HG02973 (cell line): ENCODE measurements at regions not wholly inside any gene's neighbourhood (a gene's known extent, or its start where the extent isn't known, plus 50 kb on each side); places are given as distances from the start of the nearest gene placed in this dataset.

ENCODE experiments used
- ATAC-seq: cut with Tn5 transposase; IDR thresholded peaks from one replicate; pipeline ENCODE4 v1.9.1; 2021; ENCODE audit warnings: moderate library complexity; ENCODE audit not compliant: unreplicated experiment

DNA sequence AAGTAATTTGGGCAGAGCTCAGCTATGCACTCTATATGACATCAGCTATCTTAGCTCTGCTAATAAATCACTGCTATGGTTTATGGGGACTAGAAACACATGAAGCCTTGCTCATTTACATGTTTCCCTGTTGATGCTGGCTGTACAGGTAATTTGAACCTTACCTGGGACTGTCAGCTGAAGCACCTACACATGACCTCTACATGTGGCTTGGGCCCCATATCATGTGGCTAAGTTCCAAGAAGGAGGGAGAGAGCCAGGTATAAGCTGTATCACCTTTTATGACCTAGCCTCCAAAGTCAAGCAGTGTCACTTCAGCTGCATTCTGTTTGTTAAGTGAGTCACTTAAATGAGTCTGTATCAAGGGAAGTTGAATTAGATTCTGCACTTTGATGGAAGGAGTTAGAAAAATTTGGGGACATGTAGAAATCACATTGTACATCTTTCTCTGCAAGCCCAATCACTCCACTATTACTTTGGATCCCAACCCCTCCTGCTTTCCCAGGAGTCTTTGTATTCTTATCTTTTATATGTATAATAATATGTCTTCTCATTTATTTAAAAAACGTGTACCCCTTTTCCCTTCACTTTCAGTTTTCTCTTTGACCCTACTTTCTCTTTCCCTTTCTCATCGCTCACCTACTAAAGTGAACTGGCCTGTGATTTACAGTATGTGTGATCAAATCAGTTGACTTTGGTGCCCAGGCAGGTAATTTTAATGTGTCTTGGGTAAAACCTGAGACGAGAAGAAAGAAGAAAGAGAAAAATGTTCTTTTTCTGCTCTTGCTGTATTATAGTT is 53.4 kb upstream of the PRKACB start:
- ATAC-seq: peak; percentile 71

DNA sequence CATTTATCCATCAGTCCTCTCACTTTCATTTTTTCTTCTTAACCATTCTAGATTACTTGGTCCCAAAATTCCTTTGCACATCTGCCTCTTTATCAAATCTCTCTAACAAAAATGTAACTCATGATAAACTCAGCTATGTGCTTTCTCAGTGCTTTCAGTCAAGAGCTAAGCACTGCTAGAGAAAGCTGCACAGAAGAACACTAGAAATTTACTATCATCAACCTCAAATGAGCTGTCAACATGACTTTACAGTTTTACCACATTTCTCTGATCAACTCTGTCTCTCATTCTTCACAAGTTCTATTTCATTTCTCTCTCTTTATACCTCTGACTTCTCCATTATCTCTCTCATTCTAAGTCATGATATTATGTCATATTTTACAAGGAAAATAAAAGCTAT is 54.2 kb upstream of the PRKACB start:
- no peak for ATAC-seq

DNA sequence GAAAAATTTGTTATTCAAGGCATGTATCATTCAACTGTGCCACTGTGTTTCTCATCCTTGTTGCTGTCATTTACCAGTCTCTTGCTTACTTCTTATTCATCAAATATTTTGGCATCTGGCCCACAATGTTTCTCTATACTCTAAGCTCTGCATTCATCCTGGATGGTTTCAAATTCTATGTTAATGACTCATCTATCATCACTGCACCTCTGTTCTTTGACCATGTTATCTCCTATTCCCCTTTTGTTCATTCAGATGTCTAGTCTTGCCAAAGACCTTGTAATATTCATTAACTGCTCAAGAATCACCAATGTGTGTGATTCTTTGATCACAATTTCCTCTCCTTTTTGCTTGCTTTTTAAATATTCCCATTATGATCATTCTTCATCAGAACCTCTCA is 54.6 kb upstream of the PRKACB start:
- no peak for ATAC-seq

DNA sequence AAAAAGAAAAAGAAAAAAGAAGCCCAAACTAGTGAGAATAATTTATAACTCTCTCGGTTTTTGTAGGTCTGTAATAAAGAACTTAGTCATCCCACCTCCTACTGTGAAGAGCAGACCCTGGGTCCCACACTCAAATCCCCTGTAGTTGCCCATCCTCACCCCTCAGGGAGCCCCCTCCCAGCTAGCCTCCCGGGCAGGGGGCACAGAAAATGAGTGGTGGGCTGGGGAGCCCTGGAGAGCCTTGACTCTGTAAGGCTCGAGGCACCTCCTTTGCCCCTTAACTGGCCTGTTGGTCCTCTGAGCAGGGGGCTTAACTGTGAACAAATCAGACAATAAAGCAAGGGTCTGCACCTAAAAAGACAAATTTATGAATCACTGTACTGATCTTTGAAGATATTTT is 57.5 kb upstream of the PRKACB start:
- ATAC-seq: no peak

DNA sequence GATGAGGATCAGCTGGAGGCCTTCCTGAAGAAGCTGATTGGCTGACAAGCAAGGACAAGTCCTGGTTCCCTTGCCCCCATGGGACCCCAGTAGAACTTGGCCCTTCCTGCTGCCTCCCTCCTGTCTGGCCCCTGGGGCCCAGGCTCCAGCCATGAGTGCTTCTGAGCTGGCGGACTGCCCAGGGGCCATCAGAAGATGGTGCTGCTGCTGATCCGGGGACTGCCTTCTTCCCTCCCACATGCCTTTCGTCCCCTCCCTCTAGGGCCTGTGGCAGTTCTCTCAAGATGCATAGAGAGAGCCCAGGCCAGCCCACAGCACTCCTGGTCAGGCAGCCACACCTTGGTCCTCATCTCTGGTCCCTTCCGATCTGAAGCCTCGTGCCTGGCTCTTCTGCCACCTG is 57.9 kb upstream of the PRKACB start:
- no peak for ATAC-seq

DNA sequence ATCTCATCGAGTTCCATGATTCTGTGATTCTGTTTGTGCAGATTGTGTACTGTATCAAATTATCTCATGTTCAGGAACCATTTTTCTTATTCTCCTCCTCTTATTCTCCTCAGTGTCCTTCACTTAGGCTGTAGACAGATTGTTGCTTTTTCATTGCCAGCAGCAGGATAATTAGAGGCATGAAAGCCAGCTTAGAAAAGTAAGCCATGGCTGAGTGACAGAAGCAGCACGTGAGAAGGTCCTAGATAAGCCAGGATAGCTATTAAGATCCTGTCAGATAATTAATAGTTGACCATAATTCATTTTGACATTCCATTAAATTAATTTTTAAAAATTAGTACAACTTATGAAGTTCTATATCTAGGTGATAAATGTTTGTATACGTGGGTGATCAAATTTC is 60.8 kb upstream of the PRKACB start:
- no peak for ATAC-seq

DNA sequence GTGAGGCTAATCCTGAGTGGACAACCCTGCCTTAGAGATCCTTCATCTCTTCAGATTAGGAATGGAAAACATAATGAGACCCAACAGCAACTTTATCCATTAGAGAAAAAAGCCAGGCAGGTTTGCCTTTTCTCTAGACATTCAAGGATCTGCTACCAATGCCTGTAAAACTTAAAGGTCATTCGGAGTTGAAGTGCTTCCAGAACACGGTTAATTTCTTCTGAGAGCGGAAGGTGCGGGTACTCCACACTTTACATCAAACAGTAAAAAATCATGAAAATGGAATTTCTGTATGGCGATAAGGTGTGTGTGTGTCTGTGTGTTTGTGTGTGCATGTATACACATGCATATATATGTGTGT is 65.2 kb upstream of the PRKACB start:
- ATAC-seq: no peak

DNA sequence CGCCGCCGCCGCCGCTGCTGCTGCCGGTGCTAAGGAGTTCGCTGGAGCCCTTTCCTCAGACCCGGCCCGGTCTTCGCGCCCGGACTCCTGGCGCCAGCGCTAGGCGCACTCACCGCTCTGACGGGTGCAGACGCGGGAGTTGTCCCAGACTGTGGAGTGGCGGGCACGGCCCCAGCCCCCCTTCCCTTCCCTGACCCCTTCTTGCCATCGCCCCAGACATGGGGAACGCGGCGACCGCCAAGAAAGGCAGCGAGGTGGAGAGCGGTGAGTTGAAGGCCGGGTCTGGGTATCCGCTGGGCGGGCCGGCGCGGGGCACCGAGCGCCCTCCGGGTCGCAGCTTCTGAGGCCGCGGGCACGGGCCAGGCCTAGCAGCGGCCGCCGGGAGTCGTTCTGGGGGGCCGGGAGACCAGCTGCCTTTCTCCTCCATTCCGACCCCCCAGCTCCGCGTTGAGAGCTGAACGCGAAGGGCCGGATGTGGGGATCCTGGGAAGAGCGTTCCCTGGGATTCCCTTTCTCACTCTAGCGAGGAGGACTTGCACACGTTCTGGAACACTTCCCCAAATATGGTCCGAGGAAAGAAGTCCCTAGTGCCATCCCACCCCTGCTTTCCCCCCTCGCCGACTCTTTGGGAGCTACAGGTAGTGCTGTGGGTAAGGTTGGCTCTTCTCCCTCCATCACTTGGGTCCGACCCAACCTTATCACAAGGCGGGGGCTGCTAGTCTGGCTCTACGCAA is 65.8 kb upstream of the PRKACB start:
- ATAC-seq: peak; percentile 35

DNA sequence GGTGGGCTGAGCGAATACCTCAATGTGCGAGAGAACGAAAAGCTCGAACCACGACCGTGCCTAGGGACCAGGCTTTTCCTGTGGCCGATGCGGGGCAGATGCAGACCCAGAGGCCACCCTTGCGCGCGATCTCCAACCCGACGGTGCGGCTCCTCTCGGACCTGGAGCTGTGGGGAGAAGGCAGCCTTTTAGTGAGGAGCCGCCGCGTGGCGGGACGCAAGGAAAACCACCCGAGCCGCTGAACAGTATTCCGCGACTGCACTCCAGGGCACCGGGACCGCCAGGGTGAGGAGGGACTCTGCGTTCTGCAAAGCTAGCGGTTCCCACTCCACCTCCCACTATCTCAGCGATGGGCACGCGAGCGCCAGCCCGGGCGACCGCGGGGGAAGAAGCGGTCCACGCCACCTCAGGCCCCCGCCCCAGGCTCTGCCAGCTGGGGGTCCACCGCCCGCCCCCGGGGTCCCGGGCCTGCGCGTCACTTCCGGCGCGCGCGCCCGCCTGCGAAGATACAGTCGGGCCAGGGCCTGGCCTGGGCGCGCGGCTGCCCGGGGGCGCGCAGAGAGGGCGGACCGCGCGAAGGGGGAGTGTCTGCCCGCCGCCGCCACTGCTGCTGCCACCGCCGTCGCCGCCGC is 66.5 kb upstream of the PRKACB start:
- peak; percentile 93 for ATAC-seq

DNA sequence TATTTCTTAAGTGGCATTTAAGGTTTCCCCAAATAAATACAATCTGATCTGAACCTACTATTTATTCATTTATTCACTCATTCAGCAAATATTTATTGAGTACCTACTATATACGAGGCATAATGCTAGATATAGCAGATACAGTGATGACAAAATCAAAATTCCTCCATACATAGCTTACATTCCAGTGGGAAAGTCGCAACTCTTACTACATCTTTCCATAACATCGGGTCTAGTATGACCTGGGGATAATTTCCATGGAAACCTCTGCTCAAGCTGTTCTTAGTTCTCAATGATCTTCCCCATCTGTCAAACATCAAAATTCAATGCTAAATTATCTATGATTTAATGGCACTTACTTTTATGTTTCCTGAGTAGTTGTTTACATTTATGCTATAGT is 70.8 kb upstream of the PRKACB start:
- ATAC-seq: no peak

DNA sequence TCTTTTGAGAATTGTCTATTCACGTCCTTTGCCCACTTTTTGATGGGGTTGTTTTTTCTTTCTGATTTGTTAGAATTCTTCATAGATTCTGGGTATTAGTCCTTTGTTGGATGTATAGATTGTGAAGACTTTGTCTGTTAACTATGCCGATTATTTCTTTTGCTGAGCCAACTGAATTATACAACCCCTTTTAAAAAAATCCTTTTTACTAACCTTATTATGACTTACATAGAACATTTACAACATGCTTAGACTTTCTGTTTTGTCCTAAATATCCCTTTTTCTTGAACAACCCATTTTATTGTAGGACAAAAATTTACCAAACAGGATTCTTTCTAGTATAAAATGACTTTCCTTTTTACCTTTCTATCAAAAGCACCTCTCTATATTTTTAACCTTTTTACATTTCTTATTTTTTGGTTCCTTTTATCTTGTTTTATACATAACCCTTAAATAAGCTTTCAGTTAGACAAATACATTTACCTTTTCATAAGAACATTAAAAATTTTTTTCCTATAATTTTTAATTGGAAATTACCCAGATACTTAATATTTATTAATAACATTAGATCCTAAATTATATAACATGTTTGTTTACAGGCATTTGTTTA is 70.4 kb upstream of the TTLL7 start:
- no peak for ATAC-seq

DNA sequence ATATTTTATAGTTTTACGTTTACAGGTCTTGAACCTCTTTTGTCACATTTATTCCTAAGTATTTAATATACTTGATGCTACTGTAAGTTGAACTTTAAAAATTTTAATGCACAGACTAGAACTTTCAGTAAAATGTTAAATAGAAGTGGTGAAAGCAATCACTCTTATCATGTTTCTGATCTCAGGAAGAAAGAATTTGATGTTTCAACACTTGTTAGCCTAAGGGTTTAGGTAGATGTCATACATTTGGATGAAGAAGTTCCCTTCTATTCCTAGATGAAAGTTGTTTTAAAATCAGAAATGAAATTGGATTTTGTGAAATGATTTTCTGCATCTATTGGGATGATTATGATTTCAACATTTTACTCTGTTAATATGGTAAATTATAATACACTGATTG is 63.6 kb upstream of the TTLL7 start:
- ATAC-seq: no peak

DNA sequence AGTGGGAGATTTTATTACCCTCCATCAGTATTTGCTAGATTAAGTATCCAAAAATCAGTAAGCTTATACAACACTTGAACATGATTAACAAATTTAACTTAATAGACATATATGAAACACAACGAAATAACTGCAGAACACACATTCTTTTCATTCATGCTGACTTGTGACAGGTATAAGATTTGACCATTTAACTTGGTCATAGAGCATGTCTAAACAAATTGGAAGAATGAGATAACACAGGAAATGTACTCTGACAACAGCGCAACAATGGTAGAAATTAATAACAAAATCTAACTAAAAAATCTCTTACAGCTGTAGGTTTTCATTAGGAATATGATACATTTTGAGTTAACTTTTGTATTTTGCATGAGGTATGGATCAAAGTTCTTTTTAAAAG is 62.4 kb upstream of the TTLL7 start:
- ATAC-seq: no peak

DNA sequence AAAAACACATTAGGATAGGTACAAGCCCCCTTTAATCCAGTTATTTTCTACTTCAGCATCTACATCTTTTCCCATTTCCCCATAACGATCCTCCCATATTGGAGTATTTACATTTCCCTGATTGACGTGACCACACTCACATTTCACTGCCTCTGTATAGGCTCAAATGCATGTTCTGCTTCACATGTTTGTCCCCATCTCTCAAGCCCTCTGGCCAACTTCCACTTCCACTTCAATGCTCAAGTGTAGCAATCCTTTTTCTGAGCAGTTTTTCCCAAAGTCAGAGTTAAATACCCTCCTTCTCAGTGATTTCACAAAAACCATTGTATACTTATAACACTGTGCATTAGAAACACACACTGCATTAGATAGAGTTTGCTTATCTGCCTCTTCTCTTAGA is 61.8 kb upstream of the TTLL7 start:
- ATAC-seq: no peak

DNA sequence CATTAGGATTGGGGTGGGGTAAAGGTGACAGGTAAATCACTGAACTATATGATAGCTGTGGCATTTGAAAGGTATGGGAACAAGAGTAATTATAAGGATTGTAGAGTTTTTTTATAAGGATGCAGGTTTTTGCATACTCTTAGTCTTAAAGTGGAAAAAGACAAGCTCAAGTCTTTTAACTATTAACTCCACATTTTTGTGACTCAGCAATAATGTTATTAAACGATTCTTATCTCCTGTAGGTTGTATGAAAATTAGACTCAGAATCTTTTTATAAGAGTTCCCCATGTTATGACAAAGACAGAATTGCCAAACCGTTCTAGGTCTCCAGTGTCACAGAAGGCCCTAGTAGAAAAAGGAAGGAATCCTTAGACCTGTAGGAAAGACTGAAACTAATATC is 49.9 kb upstream of the TTLL7 start:
- no peak for ATAC-seq
